Cardiac muscle cell (in vitro differentiated cells and primary cell): ENCODE measurements at regions not wholly inside any gene's neighbourhood (a gene's known extent, or its start where the extent isn't known, plus 50 kb on each side); places are given as distances from the start of the nearest gene placed in this dataset.

Experiments
- DNase-seq, 2 donors: peaks; one replicate each; pipeline versions ENCODE4 v3.0.0 to v3.0.0-alpha.2; 2010 to 2017; ENCODE audit warnings: low read depth in 1 of 2, low spot score in 1 of 2
- H3K27ac ChIP-seq: fragments of 200-600 bp; sonication (generic); 2 replicates; pipeline ENCODE4 v1.5.1; 2016
- H3K27me3 ChIP-seq: fragments of 200-600 bp; sonication (generic); 2 replicates; pipeline ENCODE4 v1.6.0; 2016; ENCODE audit warnings: control low read depth
- H3K36me3 ChIP-seq: fragments of 200-600 bp; sonication (generic); 2 replicates; pipeline ENCODE4 v1.5.1; 2016; ENCODE audit warnings: control low read depth
- H3K4me1 ChIP-seq: fragments of 200-600 bp; sonication (generic); 2 replicates; pipeline ENCODE4 v1.8.1; 2017; ENCODE audit warnings: low read depth, mild to moderate bottlenecking, mixed run types
- H3K4me3 ChIP-seq: fragments of 200-600 bp; sonication (generic); 2 replicates; pipeline ENCODE4 v1.5.1; 2016; ENCODE audit warnings: mild to moderate bottlenecking
- H3K9me3 ChIP-seq: fragments of 200-600 bp; sonication (generic); 2 replicates; pipeline ENCODE4 v1.5.1; 2017; ENCODE audit warnings: low read depth, mild to moderate bottlenecking, control low read depth
- TF ChIP-seq, protein P1 (sequence below): IDR thresholded peaks from 2 replicates; pipeline ENCODE4 v1.5.1; 2012; ENCODE audit warnings: low read depth, mild to moderate bottlenecking, low read length

DNA sequence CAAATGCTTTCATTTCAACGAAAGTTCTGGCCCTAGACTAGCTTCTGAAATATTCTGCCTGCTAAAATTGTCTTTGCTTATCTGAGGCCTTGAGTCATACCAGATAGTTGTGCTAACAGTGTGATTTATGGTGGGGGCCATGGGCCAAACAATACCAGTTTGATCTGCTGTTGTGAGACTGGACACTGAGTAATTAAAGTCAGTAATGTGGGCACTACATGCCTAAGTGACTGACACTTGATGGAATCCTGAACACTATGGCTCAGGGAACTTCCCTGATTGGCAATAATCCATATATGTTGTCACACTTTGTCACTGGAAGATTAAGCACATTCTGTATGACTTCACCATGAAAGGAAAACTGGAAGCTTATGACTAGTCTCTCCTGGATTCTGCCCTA lies 127.6 kb upstream of the CYLC2 start:
- Histone ChIP-seq H3K36me3 (no peaks in the 10 kb centered on the region), H3K4me1 (no peaks in the 10 kb centered on the region), H3K27me3 (no peaks in the 10 kb centered on the region), H3K9me3 (no peaks in the 10 kb centered on the region), H3K4me3 (no peak overlapping the region), H3K27ac (peak overlapping the region; percentile 20)
- TF ChIP-seq, protein P1, sequence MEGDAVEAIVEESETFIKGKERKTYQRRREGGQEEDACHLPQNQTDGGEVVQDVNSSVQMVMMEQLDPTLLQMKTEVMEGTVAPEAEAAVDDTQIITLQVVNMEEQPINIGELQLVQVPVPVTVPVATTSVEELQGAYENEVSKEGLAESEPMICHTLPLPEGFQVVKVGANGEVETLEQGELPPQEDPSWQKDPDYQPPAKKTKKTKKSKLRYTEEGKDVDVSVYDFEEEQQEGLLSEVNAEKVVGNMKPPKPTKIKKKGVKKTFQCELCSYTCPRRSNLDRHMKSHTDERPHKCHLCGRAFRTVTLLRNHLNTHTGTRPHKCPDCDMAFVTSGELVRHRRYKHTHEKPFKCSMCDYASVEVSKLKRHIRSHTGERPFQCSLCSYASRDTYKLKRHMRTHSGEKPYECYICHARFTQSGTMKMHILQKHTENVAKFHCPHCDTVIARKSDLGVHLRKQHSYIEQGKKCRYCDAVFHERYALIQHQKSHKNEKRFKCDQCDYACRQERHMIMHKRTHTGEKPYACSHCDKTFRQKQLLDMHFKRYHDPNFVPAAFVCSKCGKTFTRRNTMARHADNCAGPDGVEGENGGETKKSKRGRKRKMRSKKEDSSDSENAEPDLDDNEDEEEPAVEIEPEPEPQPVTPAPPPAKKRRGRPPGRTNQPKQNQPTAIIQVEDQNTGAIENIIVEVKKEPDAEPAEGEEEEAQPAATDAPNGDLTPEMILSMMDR, result no peak
- peak in 1 of 2 donors; percentile 25 for DNase-seq

DNA sequence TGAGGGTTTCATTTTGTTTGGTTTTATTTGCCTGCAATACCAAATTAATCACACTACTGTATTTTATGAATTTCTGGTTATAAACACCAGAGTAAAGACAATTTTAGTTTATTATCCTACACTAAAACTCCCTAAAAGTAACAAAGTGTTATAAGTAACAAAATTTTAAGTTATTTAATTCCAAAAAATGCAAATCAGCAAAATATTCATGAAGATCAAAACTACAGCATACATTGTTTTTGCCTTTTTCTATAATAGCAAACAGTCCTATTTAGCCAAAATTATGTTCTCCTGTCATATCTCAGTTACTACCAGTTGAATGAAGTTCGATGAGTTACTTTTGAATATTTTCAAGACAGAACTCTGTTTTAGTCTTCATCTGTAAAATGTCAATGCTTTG lies 132.7 kb upstream of the CYLC2 start:
- no peaks in the 10 kb centered on the region for H3K27me3 ChIP-seq
- H3K4me3 ChIP-seq, result no peak overlapping the region
- no peaks in the 10 kb centered on the region for H3K9me3 ChIP-seq
- DNase-seq, result no peak
- H3K36me3 ChIP-seq, result no peaks in the 10 kb centered on the region
- TF ChIP-seq, protein P1, result no peak
- H3K27ac ChIP-seq, result no peak overlapping the region
- H3K4me1 ChIP-seq, result no peaks in the 10 kb centered on the region

DNA sequence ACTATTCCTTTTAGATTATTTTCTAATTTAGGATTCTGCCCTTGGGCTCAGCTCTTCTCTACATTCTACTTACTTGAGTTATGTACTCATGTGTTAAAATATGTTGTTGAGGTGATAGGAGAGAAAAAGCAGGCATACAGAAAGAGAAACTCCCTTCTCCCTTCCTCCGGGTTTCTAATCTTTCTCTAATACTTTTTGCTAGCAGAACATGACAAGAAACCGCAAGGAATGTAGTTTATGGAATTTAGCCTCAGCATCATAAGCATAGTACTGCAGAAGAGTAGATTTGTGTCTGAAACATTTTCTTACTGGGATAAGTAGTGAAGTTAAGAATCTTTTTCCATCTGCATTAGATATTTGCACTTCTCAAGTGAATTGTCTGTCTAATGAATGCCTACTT lies 139.5 kb upstream of the CYLC2 start:
- Histone ChIP-seq H3K4me1 (no peaks in the 10 kb centered on the region), H3K4me3 (no peak overlapping the region), H3K9me3 (no peaks in the 10 kb centered on the region)

DNA sequence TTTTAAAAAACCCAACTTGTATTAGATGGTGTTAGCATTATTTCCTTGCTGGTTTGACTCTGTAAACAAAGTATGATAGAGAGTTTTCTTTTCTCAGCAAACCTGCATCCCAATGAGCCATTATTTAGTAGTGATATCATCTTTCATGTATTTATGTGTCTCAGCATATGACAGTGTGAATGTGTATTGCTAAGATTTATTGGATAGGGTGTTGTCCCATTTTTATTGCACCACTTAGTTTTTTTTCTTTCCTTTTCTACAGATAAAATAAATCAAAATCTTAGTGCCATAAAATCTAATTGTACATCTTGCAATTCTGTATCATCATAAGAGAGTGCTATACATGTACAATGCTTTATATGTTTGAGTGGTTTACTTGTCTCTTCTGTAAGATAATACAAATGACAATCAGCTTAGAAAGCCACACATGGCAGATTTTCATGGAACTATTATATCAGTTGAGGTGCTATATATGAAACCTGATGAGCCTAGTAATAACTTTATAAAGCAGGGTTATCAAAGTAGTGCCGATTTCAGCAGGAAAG lies 149.2 kb upstream of the CYLC2 start:
- Histone ChIP-seq H3K4me3 (no peak overlapping the region), H3K4me1 (no peaks in the 10 kb centered on the region), H3K27me3 (no peaks in the 10 kb centered on the region), H3K27ac (no peak overlapping the region), H3K36me3 (no peaks in the 10 kb centered on the region), H3K9me3 (no peaks in the 10 kb centered on the region)
- no peak for DNase-seq
- TF ChIP-seq, protein P1, result no peak

More for the DNA sequence above, 139.5 kb upstream of the CYLC2 start:
- no peaks in the 10 kb centered on the region for H3K36me3 ChIP-seq
- no peaks in the 10 kb centered on the region for H3K27me3 ChIP-seq
- DNase-seq, result peak in 1 of 2 donors; percentile 45
- H3K27ac ChIP-seq, result no peak overlapping the region
- TF ChIP-seq, protein P1, result no peak

DNA sequence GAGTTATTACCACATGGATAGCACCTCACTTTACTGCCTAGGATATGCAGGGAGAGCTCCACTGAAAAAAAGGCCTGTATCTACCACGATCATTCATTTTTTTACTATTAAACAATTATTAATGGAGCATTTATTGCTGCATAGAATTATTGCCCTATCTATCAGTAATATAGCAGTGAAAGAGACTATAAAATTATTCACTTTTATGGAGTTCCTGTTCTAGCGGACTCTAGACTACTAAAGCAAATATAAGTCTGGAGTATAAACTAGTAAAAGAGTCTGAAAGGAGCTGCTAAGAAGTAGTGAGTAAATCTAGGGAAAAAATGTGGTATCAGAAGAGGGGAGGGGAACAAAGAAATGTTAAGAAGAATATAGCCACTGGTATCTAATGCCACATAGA lies 150.4 kb upstream of the CYLC2 start:
- Histone ChIP-seq H3K36me3 (no peaks in the 10 kb centered on the region), H3K9me3 (no peaks in the 10 kb centered on the region), H3K4me1 (no peaks in the 10 kb centered on the region), H3K4me3 (no peak overlapping the region), H3K27me3 (no peaks in the 10 kb centered on the region), H3K27ac (no peak overlapping the region)
- TF ChIP-seq, protein P1, result no peak
- no peak for DNase-seq

DNA sequence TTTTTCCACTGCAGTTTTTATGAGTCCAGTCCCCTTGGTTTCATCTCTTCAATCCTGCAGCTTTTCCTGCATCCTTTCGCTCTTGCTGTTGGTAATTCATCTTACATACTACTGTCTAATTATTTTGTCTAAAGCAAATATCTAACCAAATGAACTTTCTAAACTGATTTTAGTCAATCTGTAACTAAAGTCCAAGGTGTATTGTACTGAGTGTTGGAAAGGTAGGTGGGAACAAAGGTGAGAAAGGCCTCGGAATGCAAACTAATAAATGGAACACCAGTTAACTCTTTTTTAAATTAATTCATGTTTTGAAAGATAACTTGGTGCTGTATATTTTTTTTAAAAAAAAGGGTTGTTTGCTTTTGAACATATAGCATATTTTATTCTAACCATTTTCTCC lies 152.7 kb upstream of the CYLC2 start:
- Histone ChIP-seq H3K27ac (no peak overlapping the region), H3K27me3 (no peaks in the 10 kb centered on the region), H3K9me3 (no peaks in the 10 kb centered on the region), H3K4me1 (no peaks in the 10 kb centered on the region), H3K36me3 (no peaks in the 10 kb centered on the region), H3K4me3 (no peak overlapping the region)
- TF ChIP-seq, protein P1, result no peak
- no peak for DNase-seq
